VCaP (cell line): ENCODE measurements at regions not wholly inside any gene's neighbourhood (a gene's known extent, or its start where the extent isn't known, plus 50 kb on each side); places are given as distances from the start of the nearest gene placed in this dataset.

ENCODE experiments used
- H3K27ac ChIP-seq: fragments of 450-650 bp; 2 replicates; pipeline ENCODE4 v1.5.1; 2017
- TF ChIP-seq, protein P1 (sequence below): fragments of 450-650 bp; conservative IDR thresholded peaks from 2 replicates; pipeline ENCODE4 v1.5.1; 2017; ENCODE audit warnings: mild to moderate bottlenecking, moderate library complexity

DNA sequence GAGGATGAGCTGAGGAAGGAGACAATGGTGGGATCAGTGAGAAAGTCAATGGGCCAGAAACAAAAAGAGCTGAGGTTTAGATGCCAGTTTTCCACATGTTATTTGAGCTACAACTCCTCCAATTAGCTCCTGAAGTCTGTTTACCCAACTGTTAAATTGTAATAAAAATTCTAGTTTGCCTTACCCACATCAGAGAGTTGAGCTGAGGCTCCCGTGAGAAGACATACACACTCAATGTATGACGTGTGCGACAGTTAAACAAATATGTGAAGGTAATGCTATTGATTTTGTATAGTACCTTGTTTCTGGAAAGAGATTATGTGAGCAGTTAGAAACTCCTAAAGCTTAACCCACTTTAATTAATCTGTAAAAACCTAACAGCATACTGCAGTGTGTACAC is 318.1 kb upstream of the GRM7 start:
- no peak overlapping the region for H3K27ac ChIP-seq
- TF ChIP-seq, protein P1, sequence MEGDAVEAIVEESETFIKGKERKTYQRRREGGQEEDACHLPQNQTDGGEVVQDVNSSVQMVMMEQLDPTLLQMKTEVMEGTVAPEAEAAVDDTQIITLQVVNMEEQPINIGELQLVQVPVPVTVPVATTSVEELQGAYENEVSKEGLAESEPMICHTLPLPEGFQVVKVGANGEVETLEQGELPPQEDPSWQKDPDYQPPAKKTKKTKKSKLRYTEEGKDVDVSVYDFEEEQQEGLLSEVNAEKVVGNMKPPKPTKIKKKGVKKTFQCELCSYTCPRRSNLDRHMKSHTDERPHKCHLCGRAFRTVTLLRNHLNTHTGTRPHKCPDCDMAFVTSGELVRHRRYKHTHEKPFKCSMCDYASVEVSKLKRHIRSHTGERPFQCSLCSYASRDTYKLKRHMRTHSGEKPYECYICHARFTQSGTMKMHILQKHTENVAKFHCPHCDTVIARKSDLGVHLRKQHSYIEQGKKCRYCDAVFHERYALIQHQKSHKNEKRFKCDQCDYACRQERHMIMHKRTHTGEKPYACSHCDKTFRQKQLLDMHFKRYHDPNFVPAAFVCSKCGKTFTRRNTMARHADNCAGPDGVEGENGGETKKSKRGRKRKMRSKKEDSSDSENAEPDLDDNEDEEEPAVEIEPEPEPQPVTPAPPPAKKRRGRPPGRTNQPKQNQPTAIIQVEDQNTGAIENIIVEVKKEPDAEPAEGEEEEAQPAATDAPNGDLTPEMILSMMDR, result no peak

DNA sequence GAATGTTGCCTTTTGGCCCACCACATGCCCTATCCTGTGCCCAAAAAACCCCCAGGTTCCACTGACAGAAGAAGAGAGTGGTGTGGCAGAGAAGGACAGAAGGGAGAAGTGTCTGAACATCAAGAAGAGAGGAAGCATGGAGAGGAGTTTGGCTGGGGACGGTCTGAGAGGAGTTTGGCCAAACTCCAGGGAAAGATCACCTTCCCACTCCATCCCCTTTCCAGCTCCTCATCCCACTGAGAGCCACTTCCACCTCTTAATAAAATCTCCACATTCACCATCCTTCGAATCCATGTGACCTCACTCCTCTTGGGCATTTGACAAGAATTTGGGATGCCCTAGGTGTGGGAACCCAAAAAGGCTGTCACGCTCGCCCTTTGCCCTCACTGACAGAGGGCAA is 311.6 kb upstream of the GRM7 start:
- TF ChIP-seq, protein P1, result no peak
- no peak overlapping the region for H3K27ac ChIP-seq

DNA sequence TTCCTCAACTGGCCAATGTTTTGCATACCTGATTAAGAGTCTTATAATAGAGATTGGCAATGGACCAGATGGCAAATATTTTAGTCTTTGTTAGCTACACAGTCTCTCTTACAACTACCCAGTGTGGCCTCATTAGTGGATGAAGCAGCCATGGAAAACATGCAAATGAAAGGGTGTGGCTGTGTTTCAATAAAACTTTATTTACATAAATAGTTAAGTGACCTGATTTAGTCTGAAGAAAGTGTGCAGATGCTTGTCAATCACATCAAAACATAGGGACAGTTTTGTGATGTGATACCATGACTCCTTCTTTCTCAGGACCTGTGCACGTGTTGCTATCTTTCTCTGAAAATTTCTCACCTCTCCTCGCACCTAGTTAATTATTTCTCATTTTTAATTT is 309.8 kb upstream of the GRM7 start:
- no peak overlapping the region for H3K27ac ChIP-seq

DNA sequence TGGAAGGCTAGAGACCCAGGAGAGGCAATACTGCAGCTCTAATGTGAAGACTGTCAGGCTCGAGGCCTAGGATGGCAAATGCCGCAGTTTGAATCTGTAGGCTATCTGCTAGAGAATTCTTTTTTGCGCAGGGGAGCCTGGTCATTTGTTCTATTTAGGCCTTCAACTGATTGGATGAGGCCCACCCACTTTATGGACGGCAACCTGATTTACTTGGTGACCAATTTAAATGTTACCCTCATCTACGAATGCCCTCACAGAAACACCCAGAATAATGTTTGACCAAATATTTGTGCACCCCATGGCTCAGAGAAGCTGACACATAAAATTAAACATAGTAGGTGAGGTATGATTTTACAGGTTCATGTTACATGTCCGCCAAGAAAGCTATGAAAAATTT is 300.7 kb upstream of the GRM7 start:
- H3K27ac ChIP-seq, result no peak overlapping the region
- TF ChIP-seq, protein P1, result no peak

More for the DNA sequence above, 309.8 kb upstream of the GRM7 start:
- TF ChIP-seq, protein P1, result no peak

DNA sequence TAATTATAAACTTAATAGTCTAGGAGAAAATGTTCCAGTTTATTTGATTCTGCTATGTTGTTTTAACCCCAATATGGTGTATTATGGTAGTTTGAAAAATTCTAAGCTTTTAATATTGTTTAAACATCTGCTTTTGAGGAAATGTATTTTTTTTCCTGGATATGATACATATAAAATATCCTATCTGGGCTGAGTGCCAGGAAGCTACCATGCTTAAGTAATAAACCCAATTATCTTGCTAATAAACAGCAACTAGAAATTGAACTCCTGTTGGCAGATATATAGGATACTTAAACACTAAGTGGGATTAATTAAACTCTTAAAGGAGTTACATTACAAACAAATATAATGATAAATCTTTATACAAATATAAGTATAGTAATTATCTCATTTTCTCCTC is 293.7 kb upstream of the GRM7 start:
- TF ChIP-seq, protein P1, result no peak
- H3K27ac ChIP-seq, result no peak overlapping the region

DNA sequence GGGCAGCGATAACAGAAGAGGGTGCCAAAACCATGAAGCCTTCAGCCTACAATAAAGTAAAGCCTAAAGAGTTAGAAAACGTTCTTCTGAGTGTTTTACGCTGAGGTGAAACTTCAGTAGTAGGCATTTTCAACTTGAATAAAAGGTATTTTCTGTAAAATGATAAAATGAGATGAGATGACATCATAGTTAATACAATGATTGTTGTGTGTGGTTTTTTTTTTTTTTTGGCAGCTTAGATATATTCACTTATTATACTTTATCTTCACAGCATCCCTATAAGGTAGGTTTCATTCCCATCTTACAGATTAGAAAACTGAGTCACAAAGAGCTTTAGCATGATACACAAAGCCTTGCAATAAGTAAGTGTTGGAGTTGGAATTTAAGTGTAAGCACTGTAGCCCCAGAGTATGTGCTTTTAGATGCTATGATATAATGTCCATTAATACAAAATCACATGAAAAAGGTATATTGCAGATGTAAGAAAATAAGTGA is 291.9 kb upstream of the GRM7 start:
- H3K27ac ChIP-seq, result no peak overlapping the region
- TF ChIP-seq, protein P1, result no peak

DNA sequence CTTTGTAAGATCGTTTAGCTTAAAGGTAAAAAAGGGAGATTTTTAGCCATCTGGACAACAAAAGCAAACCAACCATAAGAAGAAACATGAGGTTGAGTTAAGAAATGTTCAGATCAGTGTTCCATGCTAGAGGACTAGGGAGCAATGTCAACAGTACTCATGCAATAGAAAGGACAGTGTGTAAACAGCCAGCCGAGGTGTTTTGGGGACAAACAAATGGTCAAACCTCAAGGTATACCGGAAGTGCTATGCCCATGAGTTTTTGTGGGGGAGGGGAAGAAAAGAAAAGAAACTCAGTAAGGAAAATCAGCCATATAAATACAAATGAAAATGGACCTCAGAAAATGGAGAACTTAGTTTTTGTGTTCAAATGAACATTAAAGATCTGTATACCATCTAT is 289.5 kb upstream of the GRM7 start:
- no peak overlapping the region for H3K27ac ChIP-seq
- TF ChIP-seq, protein P1, result no peak
